ENCODE measurements at regions not wholly inside any gene's neighbourhood (a gene's known extent, or its start where the extent isn't known, plus 50 kb on each side); places are given as distances from the start of the nearest gene placed in this dataset.

- TF ChIP-seq CTCF (conservative IDR thresholded peaks at IDR 0.05; ENCODE audit: low read length) = no peak
- no peak for TF ChIP-seq EZH2phosphoT487 (IDR thresholded peaks at IDR 0.05; ENCODE audit: borderline replicate concordance, low read depth, low read length)
These were observed 250.9 kb upstream of the SEMA6A start for GRCh38 chr5:116825486-116825885.
